H9 (cell line): ENCODE measurements at regions not wholly inside any gene's neighbourhood (a gene's known extent, or its start where the extent isn't known, plus 50 kb on each side); places are given as distances from the start of the nearest gene placed in this dataset.
A peak's percentile ranks its signal among the peaks of the same experiment; 100 is the strongest.

Experiments used
- DNase-seq: peaks from one replicate; pipeline ENCODE4 v3.0.0-alpha.2; 2017
- H2AFZ ChIP-seq: one replicate; pipeline ENCODE4 v1.6.1; 2013; ENCODE audit warnings: mild to moderate bottlenecking, low read length, control low read depth, moderate library complexity
- H2AK5ac ChIP-seq: 2 replicates; pipeline ENCODE4 v1.6.1; 2013; ENCODE audit warnings: low read length, control low read depth, mixed read lengths; ENCODE audit not compliant: insufficient read length
- H2BK120ac ChIP-seq: one replicate; pipeline ENCODE4 v1.6.1; 2013; ENCODE audit warnings: low read depth, mild to moderate bottlenecking, low read length, control low read depth, inconsistent platforms; ENCODE audit not compliant: poor library complexity, severe bottlenecking
- H2BK12ac ChIP-seq: 2 replicates; pipeline ENCODE4 v1.6.1; 2013; ENCODE audit warnings: low read length, control low read depth, mixed read lengths, low read depth; ENCODE audit not compliant: insufficient read length
- H2BK15ac ChIP-seq: 2 replicates; pipeline ENCODE4 v1.6.1; 2013; ENCODE audit warnings: low read depth, low read length, control low read depth
- H2BK20ac ChIP-seq: one replicate; pipeline ENCODE4 v1.6.1; 2013; ENCODE audit warnings: low read depth, mild to moderate bottlenecking, low read length, control low read depth, inconsistent platforms; ENCODE audit not compliant: poor library complexity, severe bottlenecking
- H2BK5ac ChIP-seq: 2 replicates; pipeline ENCODE4 v1.6.1; 2013; ENCODE audit warnings: low read length, control low read depth, mixed read lengths; ENCODE audit not compliant: insufficient read length
- H3K14ac ChIP-seq: 2 replicates; pipeline ENCODE4 v1.6.1; 2013; ENCODE audit warnings: low read length, control low read depth; ENCODE audit not compliant: insufficient read depth
- H3K18ac ChIP-seq: 2 replicates; pipeline ENCODE4 v1.6.1; 2013; ENCODE audit warnings: low read depth, mild to moderate bottlenecking, mixed read lengths, low read length, control low read depth; ENCODE audit not compliant: insufficient read length
- H3K23ac ChIP-seq: 2 replicates; pipeline ENCODE4 v1.6.1; 2013; ENCODE audit warnings: low read length, control low read depth, mixed read lengths, low read depth; ENCODE audit not compliant: insufficient read length
- H3K23me2 ChIP-seq: 2 replicates; pipeline ENCODE4 v1.6.1; 2013; ENCODE audit warnings: low read depth, mild to moderate bottlenecking, mixed read lengths, low read length, control low read depth; ENCODE audit not compliant: insufficient read length, poor library complexity, severe bottlenecking
- H3K27ac ChIP-seq: 2 replicates; pipeline ENCODE4 v1.5.1; 2013; ENCODE audit warnings: low read length, control low read depth, mixed read lengths, low read depth; ENCODE audit not compliant: insufficient read length
- H3K27me3 ChIP-seq: 2 replicates; pipeline ENCODE4 v1.6.1; 2013; ENCODE audit warnings: low read length, control low read depth, inconsistent platforms; ENCODE audit not compliant: insufficient read depth
- H3K4ac ChIP-seq: 2 replicates; pipeline ENCODE4 v1.6.1; 2013; ENCODE audit warnings: low read depth, mild to moderate bottlenecking, control low read depth, inconsistent platforms, low read length, moderate library complexity
- H3K4me1 ChIP-seq: 2 replicates; pipeline ENCODE4 v1.6.1; 2013; ENCODE audit warnings: low read length, control low read depth, inconsistent platforms; ENCODE audit not compliant: insufficient read depth
- H3K4me2 ChIP-seq: 2 replicates; pipeline ENCODE4 v1.6.1; 2013; ENCODE audit warnings: low read length, control low read depth, mixed read lengths; ENCODE audit not compliant: insufficient read length, insufficient read depth
- H3K56ac ChIP-seq: 2 replicates; pipeline ENCODE4 v1.6.1; 2013; ENCODE audit warnings: low read depth, mild to moderate bottlenecking, mixed read lengths, low read length, control low read depth; ENCODE audit not compliant: insufficient read length
- H3K79me1 ChIP-seq: 2 replicates; pipeline ENCODE4 v1.6.1; 2013; ENCODE audit warnings: low read depth, mild to moderate bottlenecking, moderate library complexity, low read length, control low read depth, inconsistent platforms; ENCODE audit not compliant: insufficient read depth, poor library complexity, severe bottlenecking
- H3K79me2 ChIP-seq: 2 replicates; pipeline ENCODE4 v1.6.1; 2013; ENCODE audit warnings: low read length, control low read depth, inconsistent platforms; ENCODE audit not compliant: insufficient read depth
- H3K9ac ChIP-seq: 2 replicates; pipeline ENCODE4 v1.6.1; 2013; ENCODE audit warnings: low read length, control low read depth, mixed read lengths; ENCODE audit not compliant: insufficient read length; ENCODE audit errors: extremely low read depth
- H3K9me3 ChIP-seq: one replicate; pipeline ENCODE4 v1.6.1; 2013; ENCODE audit warnings: low read depth, low read length, inconsistent platforms; ENCODE audit not compliant: control insufficient read depth
- H3T11ph ChIP-seq: one replicate; pipeline ENCODE4 v1.6.1; 2013; ENCODE audit warnings: mild to moderate bottlenecking, low read length, control low read depth, inconsistent platforms
- H4K20me1 ChIP-seq: one replicate; pipeline ENCODE4 v1.6.1; 2013; ENCODE audit not compliant: control insufficient read depth, insufficient read length, insufficient read depth
- H4K5ac ChIP-seq: 2 replicates; pipeline ENCODE4 v1.6.1; 2013; ENCODE audit warnings: low read depth, mild to moderate bottlenecking, mixed read lengths, low read length, control low read depth; ENCODE audit not compliant: insufficient read length
- H4K8ac ChIP-seq: replicated peaks from 2 replicates; pipeline ENCODE4 v1.6.1; 2013; ENCODE audit warnings: low read length, control low read depth, mixed read lengths, low read depth; ENCODE audit not compliant: insufficient read length
- H4K91ac ChIP-seq: 2 replicates; pipeline ENCODE4 v1.6.1; 2013; ENCODE audit warnings: low read depth, mild to moderate bottlenecking, moderate library complexity, mixed read lengths, low read length, control low read depth; ENCODE audit not compliant: insufficient read length
- H3K27ac Mint-ChIP-seq, 3 experiments: 2 replicates in 2 of 3; 3 replicates in 1 of 3; pipeline ENCODE4 v1.8.0; 2020 to 2021; ENCODE audit warnings: mixed read lengths in 3 of 3, mild to moderate bottlenecking in 1 of 3, moderate library complexity in 1 of 3
- H3K27me3 Mint-ChIP-seq: 2 replicates; pipeline ENCODE4 v1.8.0; 2021; ENCODE audit warnings: low read depth, mild to moderate bottlenecking, moderate library complexity, mixed read lengths
- H3K36me3 Mint-ChIP-seq, 3 experiments: 2 replicates in 2 of 3; 3 replicates in 1 of 3; pipeline ENCODE4 v1.8.0; 2020 to 2021; ENCODE audit warnings: low read depth in 3 of 3, mixed read lengths in 3 of 3; ENCODE audit not compliant: insufficient read depth in 1 of 3
- H3K4me1 Mint-ChIP-seq, 2 experiments: 2 replicates each; pipeline ENCODE4 v1.8.0; 2020; ENCODE audit warnings: mixed read lengths in 2 of 2
- H3K4me3 Mint-ChIP-seq, 2 experiments: 2 replicates in 1 of 2; 3 replicates in 1 of 2; pipeline ENCODE4 v1.8.0; 2020 to 2021; ENCODE audit warnings: mild to moderate bottlenecking in 2 of 2, mixed read lengths in 2 of 2, moderate library complexity in 1 of 2
- H3K9me3 Mint-ChIP-seq, 2 experiments: 2 replicates in 1 of 2; 3 replicates in 1 of 2; pipeline ENCODE4 v1.8.0; 2020; ENCODE audit warnings: mild to moderate bottlenecking in 2 of 2, mixed read lengths in 2 of 2, moderate library complexity in 1 of 2
- CTCF ChIP-seq: fragments of 200-600 bp; sonication (generic); conservative IDR thresholded peaks from 3 replicates; pipeline ENCODE4 v1.8.0; 2021; ENCODE audit warnings: antibody characterized with exemption, mild to moderate bottlenecking
- WGBS: extraction: QIAGEN DNeasy Blood & Tissue Kit; methylation state at CpG from one replicate; pipeline ENCODE4 v1.1.7; 2013; ENCODE audit warnings: missing lambda C conversion rate, low lambda C conversion rate, mixed read lengths; ENCODE audit not compliant: insufficient read length; ENCODE audit errors: extremely low coverage; 5-methylcytosine and 5-hydroxymethylcytosine counted together

GRCh38 chr7:84722734-84723133 lies 464.1 kb downstream of the SEMA3D start:
- Histone ChIP-seq H3K23ac (no peak overlapping the region), H2BK15ac (no peak overlapping the region), H3K9ac (no peak overlapping the region), H4K20me1 (no peaks in the 10 kb centered on the region), H3K56ac (no peak overlapping the region), H4K91ac (no peak overlapping the region), H2AK5ac (no peak overlapping the region), H3K4me2 (no peak overlapping the region), H4K5ac (no peak overlapping the region), H3K9me3 (no peaks in the 10 kb centered on the region), H3K23me2 (no peaks in the 10 kb centered on the region), H4K8ac (no peak overlapping the region), H3K14ac (no peak overlapping the region), H3K27me3 (no peaks in the 10 kb centered on the region), H2BK5ac (no peak overlapping the region), H2BK12ac (no peak overlapping the region), H3K18ac (peak overlapping the region; percentile 11), H3K4me1 (no peaks in the 10 kb centered on the region), H3T11ph (no peak overlapping the region), H3K4ac (no peak overlapping the region), H2BK120ac (no peak overlapping the region), H3K79me1 (no peaks in the 10 kb centered on the region), H3K79me2 (no peaks in the 10 kb centered on the region), H3K27ac (no peak overlapping the region), H2AFZ (no peak overlapping the region), H2BK20ac (no peak overlapping the region)
- Mint-ChIP-seq H3K27me3 (no peaks in the 10 kb centered on the region), H3K4me3 (no peak overlapping the region), H3K36me3 (peaks cover 0 to 15% (median 0%) of the 10 kb centered on the region in 3 experiments; a peak in 3 of 7 replicates), H3K4me1 (no peaks in the 10 kb centered on the region), H3K27ac (no peak overlapping the region), H3K9me3 (no peaks in the 10 kb centered on the region; a peak in 2 of 5 replicates)
- TF ChIP-seq CTCF = no peak
- DNase-seq = no peak
- WGBS = no CpG with 5 or more reads among the region's 3 CpGs
